LoVo (cell line): ENCODE measurements at regions not wholly inside any gene's neighbourhood (a gene's known extent, or its start where the extent isn't known, plus 50 kb on each side); places are given as distances from the start of the nearest gene placed in this dataset.

Experiments used
- DNase-seq: peaks from one replicate; pipeline ENCODE4 v3.0.0-alpha.2; 2016; ENCODE audit warnings: low spot score

- no peak for DNase-seq
Measured at GRCh38 chr7:51368334-51368733, 51.7 kb upstream of the COBL start.

GRCh38 chr7:51367614-51367968 is 51.0 kb upstream of the COBL start:
- DNase-seq: no peak

GRCh38 chr7:51366930-51367613 is 50.5 kb upstream of the COBL start:
- peak; percentile 70 for DNase-seq
